Stimulated activated CD8-positive, alpha-beta memory T cell treated with anti-CD3 and anti-CD28 coated beads, Interleukin-15, amount 100 ng/mL, for 4 hours (primary cell): ENCODE measurements at regions not wholly inside any gene's neighbourhood (a gene's known extent, or its start where the extent isn't known, plus 50 kb on each side); places are given as distances from the start of the nearest gene placed in this dataset.

Experiments used
- DNase-seq, 2 donors: peaks; one replicate each; pipeline ENCODE4 v3.0.0-alpha.2; 2020; ENCODE audit warnings: low read depth in 2 of 2

DNA sequence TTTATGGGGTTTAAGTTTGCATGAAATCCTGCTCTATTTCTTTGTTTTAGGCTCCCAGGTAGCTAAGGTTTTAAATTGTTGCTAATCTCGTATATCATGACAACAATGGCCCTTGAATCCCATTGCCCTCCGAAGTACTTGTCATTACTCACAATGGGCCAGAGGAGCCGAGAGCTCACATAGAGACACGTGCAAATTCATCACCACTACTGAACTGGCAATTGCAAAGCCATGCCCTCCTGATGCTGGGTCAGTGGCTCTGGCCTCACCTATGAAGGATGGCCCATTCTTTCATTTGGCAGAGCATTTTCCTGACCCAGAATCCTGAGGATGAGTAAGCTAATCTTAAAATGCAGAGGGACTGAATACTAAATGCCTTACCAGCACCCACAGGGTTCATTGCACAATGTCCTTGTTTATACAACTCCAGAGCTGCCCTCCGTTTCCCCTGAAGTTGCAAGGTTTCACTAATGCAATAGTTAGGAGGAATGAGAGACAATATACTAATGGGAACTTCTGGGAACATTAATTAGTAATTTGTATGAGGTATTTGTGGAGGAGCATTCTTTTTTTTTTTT, 71.6 kb upstream of the GAREM1 start:
- no peak for DNase-seq

DNA sequence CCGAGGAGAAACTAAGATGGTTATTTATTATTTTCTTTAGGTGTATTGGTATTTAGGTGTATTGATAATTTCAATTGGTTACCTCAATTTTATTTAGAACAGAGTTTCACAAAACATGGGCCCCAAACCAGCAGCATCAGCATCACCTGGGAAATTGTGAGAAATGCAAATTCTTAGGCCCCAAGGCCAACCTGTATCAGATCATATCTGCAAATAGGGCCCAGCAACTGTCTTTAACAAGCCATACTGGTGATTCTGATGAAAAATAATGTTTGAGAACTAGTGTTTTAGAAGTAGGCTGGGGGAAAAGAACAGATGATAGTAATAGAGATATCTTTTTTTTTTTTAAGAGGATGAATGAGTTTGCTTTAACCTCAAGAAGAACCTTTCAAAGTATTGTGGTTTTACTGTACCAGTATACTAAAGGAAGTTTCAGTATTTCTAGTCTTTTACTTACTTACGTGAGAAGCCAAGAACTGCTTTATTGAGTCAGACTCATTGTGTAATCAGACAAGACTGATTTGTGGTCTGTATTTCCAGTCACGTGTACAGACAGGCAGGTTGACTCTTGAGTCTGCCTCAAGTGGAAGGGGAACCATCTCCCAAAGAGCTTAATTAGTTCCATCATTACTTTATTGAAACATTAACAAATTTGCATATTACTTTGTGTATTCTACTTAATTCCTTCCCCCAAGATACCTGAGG, 60.4 kb upstream of the GAREM1 start:
- DNase-seq, result no peak

DNA sequence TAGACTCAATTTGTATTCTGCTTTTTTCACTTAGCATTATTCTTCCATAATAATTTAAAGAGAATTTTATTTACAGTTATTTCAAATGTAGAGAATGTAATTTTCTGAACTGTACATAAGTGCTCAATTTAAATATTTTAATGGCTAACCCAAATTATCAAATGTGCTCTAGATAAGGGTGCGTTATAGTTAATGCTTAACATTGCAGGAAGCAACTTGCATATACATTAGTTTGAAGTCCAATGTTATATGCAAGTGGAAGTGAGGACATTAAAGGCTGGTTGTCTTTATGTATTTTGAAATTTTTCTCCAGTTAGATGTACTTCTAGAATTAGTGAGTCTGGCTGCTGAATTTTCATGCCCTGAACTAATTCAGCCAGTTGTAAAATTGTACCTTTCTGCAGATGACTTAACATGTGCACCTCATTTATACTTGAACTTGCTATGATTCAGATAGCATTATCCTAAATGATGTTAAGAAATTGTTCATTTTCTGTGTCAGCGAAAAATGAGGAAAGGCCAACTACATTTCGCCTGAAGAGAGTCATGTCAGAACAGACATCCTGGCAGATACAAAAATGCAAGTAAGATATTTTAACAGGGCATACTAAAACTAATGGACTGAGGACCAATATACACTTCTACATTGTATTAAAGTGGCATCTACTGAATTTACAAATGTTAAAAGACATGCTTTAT, 59.2 kb upstream of the GAREM1 start:
- DNase-seq, result no peak

GRCh38 chr18:32520771-32521170, 50.1 kb upstream of the GAREM1 start:
- no peak for DNase-seq
